Central memory CD8-positive, alpha-beta T cell (primary cell): ENCODE measurements at regions not wholly inside any gene's neighbourhood (a gene's known extent, or its start where the extent isn't known, plus 50 kb on each side); places are given as distances from the start of the nearest gene placed in this dataset.

Source experiments
- ATAC-seq: fragments of 150-1000 bp; cut with Tn5 transposase; replicated peaks from 2 replicates; pipeline ENCODE4 v1.10.0; 2022; ENCODE audit warnings: mild to moderate bottlenecking, moderate FRiP score, moderate number of reproducible peaks; ENCODE audit not compliant: poor library complexity, severe bottlenecking; ENCODE audit errors: extremely low read depth
- DNase-seq, 2 donors: peaks; one replicate each; pipeline ENCODE4 v3.0.0; 2021; ENCODE audit warnings: low spot score in 2 of 2
- H3K27ac Mint-ChIP-seq: one replicate; pipeline ENCODE4 v1.8.0; 2022; ENCODE audit warnings: low read depth, mild to moderate bottlenecking, moderate library complexity, mixed read lengths
- H3K27me3 Mint-ChIP-seq: one replicate; pipeline ENCODE4 v1.8.0; 2022; ENCODE audit warnings: mixed read lengths
- H3K36me3 Mint-ChIP-seq: one replicate; pipeline ENCODE4 v1.8.0; 2022; ENCODE audit warnings: mild to moderate bottlenecking, moderate library complexity, mixed read lengths; ENCODE audit not compliant: insufficient read depth
- H3K4me1 Mint-ChIP-seq: one replicate; pipeline ENCODE4 v1.8.0; 2022; ENCODE audit warnings: mixed read lengths
- H3K4me3 Mint-ChIP-seq: one replicate; pipeline ENCODE4 v1.8.0; 2022; ENCODE audit warnings: mild to moderate bottlenecking, moderate library complexity, mixed read lengths
- H3K9me3 Mint-ChIP-seq: one replicate; pipeline ENCODE4 v1.8.0; 2022; ENCODE audit warnings: mixed read lengths

- H3K4me3 Mint-ChIP-seq: no peak overlapping the region
- H3K27ac Mint-ChIP-seq: no peak overlapping the region
- H3K27me3 Mint-ChIP-seq: peaks cover 51% of the 10 kb centered on the region
- ATAC-seq (no peak), DNase-seq (no peak)
- H3K4me1 Mint-ChIP-seq: no peaks in the 10 kb centered on the region
- H3K36me3 Mint-ChIP-seq: no peaks in the 10 kb centered on the region
- peaks cover 5% of the 10 kb centered on the region for H3K9me3 Mint-ChIP-seq
Measured at GRCh38 chr2:236819275-236820002, 249.8 kb downstream of the ACKR3 start.

DNA sequence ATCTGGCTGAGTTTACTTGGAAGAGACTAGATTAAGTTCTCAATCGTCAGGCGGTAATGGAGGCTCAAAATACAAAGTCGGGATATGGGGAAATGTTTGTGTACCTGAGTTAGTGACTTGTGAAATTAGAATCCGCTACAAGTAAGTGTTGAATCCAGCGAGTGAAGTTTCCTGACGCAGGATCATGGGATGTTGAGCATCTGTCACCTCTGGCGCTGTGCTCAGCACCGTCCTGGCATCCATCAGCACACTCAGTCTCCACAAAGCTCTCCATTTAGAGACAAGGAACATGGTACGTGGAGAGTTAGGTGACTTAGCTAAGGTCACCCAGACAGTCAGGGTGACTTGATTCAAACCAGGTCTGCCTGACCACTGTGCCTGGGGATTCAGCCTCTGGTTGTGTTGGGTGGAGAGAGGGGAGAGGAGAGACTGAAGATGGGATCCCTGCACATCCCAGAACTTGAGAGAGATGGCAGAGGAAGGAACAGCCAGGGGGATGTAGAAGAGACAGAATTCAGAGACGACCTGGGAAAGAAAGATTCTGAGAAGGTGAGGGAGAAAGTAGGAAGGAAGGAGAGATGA lies 251.2 kb downstream of the ACKR3 start:
- Mint-ChIP-seq H3K27ac (no peak overlapping the region), H3K27me3 (peaks cover 46% of the 10 kb centered on the region), H3K36me3 (no peaks in the 10 kb centered on the region), H3K9me3 (peaks cover 5% of the 10 kb centered on the region), H3K4me1 (no peaks in the 10 kb centered on the region), H3K4me3 (no peak overlapping the region)
- ATAC-seq (no peak), DNase-seq (no peak)

- Mint-ChIP-seq H3K27ac (no peak overlapping the region), H3K27me3 (peaks cover 29% of the 10 kb centered on the region), H3K36me3 (no peaks in the 10 kb centered on the region), H3K4me1 (no peaks in the 10 kb centered on the region), H3K4me3 (no peak overlapping the region), H3K9me3 (peaks cover 5% of the 10 kb centered on the region)
- DNase-seq (no peak), ATAC-seq (no peak)
Measured at GRCh38 chr2:236823041-236823629, 253.5 kb downstream of the ACKR3 start.

GRCh38 chr2:236823963-236824362 lies 254.3 kb downstream of the ACKR3 start:
- peaks cover 5% of the 10 kb centered on the region for H3K9me3 Mint-ChIP-seq

DNA sequence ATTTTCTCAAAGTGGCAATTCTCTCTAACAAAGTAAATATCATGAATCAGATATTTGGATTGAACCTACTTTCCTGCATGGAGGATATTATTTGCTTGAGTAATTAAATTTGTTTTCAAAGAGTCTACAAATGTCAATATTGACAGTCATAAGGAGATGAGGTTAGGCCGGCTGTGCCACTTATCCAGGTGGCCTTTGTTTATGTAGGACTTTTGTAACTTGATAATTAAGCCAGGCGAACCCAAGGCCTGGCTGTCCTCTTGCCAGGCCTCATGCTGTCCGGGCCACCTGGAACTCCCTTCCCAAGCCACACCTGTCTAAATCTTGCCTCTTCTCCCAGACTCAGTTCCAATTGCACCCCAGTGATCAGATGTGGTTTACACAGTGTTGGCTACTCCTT lies 255.2 kb downstream of the ACKR3 start:
- Mint-ChIP-seq H3K27ac (no peak overlapping the region), H3K27me3 (peaks cover 16% of the 10 kb centered on the region), H3K9me3 (peaks cover 5% of the 10 kb centered on the region), H3K36me3 (no peaks in the 10 kb centered on the region), H3K4me1 (no peaks in the 10 kb centered on the region), H3K4me3 (no peak overlapping the region)
- no peak for ATAC-seq
- DNase-seq: no peak

More at GRCh38 chr2:236823963-236824362, 254.3 kb downstream of the ACKR3 start:
- Mint-ChIP-seq H3K27ac (no peak overlapping the region), H3K36me3 (no peaks in the 10 kb centered on the region), H3K27me3 (peaks cover 22% of the 10 kb centered on the region), H3K4me1 (no peaks in the 10 kb centered on the region), H3K4me3 (no peak overlapping the region)
- ATAC-seq: no peak
- DNase-seq: no peak

DNA sequence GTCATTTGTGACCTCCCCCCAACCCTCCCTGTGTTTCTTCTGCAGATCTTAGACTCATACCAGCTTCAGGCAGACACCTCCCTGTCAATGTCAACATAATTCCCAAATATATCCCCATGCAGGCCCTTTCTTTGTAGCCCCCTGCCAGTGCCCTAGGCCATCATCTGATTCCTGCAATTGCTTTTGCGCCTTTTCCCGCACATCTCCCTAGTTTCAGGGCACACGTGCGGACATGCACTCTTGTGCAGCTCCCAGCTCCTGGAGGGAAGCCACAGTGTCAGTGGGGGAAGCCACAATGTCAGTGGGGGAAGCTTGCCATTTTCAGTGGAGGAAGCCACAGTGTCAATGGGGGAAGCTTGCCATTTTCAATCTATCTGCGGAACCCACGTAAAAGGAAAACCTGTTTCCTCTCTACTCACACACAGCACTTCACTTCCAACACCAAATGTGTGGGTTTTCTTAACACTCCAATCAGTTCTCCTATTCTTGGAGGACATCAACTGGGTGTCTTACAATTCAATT lies 256.4 kb downstream of the ACKR3 start:
- no peaks in the 10 kb centered on the region for H3K36me3 Mint-ChIP-seq
- H3K27ac Mint-ChIP-seq: no peak overlapping the region
- no peak for DNase-seq
- ATAC-seq: no peak
- H3K27me3 Mint-ChIP-seq: peaks cover 19% of the 10 kb centered on the region
- peaks cover 5% of the 10 kb centered on the region for H3K9me3 Mint-ChIP-seq
- no peaks in the 10 kb centered on the region for H3K4me1 Mint-ChIP-seq
- no peak overlapping the region for H3K4me3 Mint-ChIP-seq

GRCh38 chr2:236826606-236827156 lies 257.1 kb downstream of the ACKR3 start:
- Mint-ChIP-seq H3K36me3 (no peaks in the 10 kb centered on the region), H3K4me3 (no peak overlapping the region), H3K9me3 (peaks cover 5% of the 10 kb centered on the region), H3K4me1 (no peaks in the 10 kb centered on the region), H3K27ac (no peak overlapping the region), H3K27me3 (peaks cover 25% of the 10 kb centered on the region)
- DNase-seq (no peak), ATAC-seq (no peak)

- DNase-seq (no peak), ATAC-seq (no peak)
- Mint-ChIP-seq H3K4me1 (no peaks in the 10 kb centered on the region), H3K4me3 (no peak overlapping the region), H3K27me3 (peaks cover 34% of the 10 kb centered on the region), H3K9me3 (no peaks in the 10 kb centered on the region), H3K27ac (no peak overlapping the region), H3K36me3 (no peaks in the 10 kb centered on the region)
Measured at GRCh38 chr2:236827997-236828396, 257.7 kb upstream of the COPS8 start.

DNA sequence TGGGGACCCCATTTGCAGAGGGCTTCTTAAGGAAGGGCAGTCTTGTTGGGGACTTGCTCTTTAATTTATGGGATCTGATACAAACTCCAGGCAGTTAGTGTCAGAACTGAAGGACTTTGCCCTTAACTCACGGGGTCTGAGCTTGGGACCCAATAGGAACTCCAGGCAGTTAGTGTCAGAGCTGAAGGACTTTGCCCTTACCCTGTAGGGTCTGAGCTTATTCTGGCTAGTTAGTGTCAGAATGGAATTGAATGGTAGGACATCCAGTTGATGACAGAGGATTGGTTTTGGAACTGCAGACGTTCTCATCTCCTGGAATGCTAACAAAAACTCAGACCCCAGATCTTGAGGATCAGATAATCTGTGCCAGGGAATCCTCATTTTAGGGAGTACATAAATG lies 256.9 kb upstream of the COPS8 start:
- DNase-seq (no peak), ATAC-seq (no peak)
- Mint-ChIP-seq H3K36me3 (no peaks in the 10 kb centered on the region), H3K27me3 (peaks cover 34% of the 10 kb centered on the region), H3K27ac (no peak overlapping the region), H3K4me3 (no peak overlapping the region), H3K9me3 (no peaks in the 10 kb centered on the region), H3K4me1 (no peaks in the 10 kb centered on the region)

DNA sequence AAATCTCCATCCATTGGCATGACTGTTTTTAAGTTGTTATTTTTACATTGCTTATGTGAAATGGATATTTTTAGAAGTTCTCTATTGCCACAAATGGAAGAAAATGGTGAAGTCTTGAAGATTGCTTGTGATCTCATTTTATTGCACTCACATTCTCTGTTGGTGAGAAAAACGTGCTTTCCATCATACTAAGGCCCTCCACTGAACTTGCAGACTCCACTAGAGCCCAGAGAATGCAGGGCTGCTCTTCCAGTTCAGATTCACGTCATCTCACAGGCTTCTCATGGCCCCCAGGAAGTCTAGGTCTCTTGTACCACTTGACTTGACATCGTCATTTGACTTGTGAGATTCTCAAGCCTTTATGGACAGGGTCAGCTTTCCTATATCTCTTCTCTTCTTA lies 254.8 kb upstream of the COPS8 start:
- no peak overlapping the region for H3K4me3 Mint-ChIP-seq
- H3K27me3 Mint-ChIP-seq: peaks cover 46% of the 10 kb centered on the region
- H3K9me3 Mint-ChIP-seq: no peaks in the 10 kb centered on the region
- no peaks in the 10 kb centered on the region for H3K36me3 Mint-ChIP-seq
- H3K4me1 Mint-ChIP-seq: no peaks in the 10 kb centered on the region
- no peak overlapping the region for H3K27ac Mint-ChIP-seq
- DNase-seq (no peak), ATAC-seq (no peak)

- H3K27ac Mint-ChIP-seq: no peak overlapping the region
Measured at GRCh38 chr2:236831698-236832097, 254.0 kb upstream of the COPS8 start.

GRCh38 chr2:236833501-236834073 lies 252.1 kb upstream of the COPS8 start:
- Mint-ChIP-seq H3K27ac (no peak overlapping the region), H3K9me3 (no peaks in the 10 kb centered on the region), H3K4me3 (no peak overlapping the region), H3K27me3 (peaks cover 59% of the 10 kb centered on the region), H3K4me1 (no peaks in the 10 kb centered on the region), H3K36me3 (no peaks in the 10 kb centered on the region)
- DNase-seq: no peak
- ATAC-seq: no peak

More at GRCh38 chr2:236831698-236832097, 254.0 kb upstream of the COPS8 start:
- ATAC-seq (no peak), DNase-seq (no peak)
- H3K4me3 Mint-ChIP-seq: no peak overlapping the region
- no peaks in the 10 kb centered on the region for H3K4me1 Mint-ChIP-seq
- H3K36me3 Mint-ChIP-seq: no peaks in the 10 kb centered on the region
- peaks cover 54% of the 10 kb centered on the region for H3K27me3 Mint-ChIP-seq
- no peaks in the 10 kb centered on the region for H3K9me3 Mint-ChIP-seq
